ENCODE measurements at regions not wholly inside any gene's neighbourhood (a gene's known extent, or its start where the extent isn't known, plus 50 kb on each side); places are given as distances from the start of the nearest gene placed in this dataset.
"Not testable (repeated sequence)": the region's sequence is repeated elsewhere in the genome, so short reads cannot be mapped to it uniquely, and the experiment has no call there.

DNA sequence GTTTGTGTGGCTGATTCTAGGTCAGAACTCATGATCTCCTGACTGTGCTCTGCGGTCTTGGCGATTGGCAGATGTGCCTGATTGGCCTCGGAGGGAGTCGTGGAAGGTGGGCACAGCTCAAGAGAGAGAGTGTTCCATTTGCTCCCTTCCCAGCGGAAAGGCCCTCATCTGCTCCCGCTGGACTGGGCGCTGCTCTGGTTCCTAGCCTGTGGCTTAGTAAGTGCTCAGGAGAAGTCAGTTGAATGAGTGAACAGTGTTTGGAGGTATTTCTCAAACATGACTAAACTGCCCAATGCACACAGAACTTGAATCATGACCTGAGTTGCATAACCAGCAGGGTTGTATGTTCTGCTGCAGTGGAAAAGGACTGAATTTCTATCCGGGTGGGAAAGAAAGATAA, 120.2 kb upstream of the PITX1 start:
- Histone ChIP-seq H3K36me3 (no peaks in the 10 kb centered on the region), H3K9me3 (no peaks in the 10 kb centered on the region), H3K4me1 (no peaks in the 10 kb centered on the region), H3K27ac (no peak overlapping the region), H3K27me3 (no peaks in the 10 kb centered on the region), H3K4me3 (no peak overlapping the region)
- no peak for TF ChIP-seq POLR2A (IDR thresholded peaks at IDR 0.05)
- TF ChIP-seq, protein P1, sequence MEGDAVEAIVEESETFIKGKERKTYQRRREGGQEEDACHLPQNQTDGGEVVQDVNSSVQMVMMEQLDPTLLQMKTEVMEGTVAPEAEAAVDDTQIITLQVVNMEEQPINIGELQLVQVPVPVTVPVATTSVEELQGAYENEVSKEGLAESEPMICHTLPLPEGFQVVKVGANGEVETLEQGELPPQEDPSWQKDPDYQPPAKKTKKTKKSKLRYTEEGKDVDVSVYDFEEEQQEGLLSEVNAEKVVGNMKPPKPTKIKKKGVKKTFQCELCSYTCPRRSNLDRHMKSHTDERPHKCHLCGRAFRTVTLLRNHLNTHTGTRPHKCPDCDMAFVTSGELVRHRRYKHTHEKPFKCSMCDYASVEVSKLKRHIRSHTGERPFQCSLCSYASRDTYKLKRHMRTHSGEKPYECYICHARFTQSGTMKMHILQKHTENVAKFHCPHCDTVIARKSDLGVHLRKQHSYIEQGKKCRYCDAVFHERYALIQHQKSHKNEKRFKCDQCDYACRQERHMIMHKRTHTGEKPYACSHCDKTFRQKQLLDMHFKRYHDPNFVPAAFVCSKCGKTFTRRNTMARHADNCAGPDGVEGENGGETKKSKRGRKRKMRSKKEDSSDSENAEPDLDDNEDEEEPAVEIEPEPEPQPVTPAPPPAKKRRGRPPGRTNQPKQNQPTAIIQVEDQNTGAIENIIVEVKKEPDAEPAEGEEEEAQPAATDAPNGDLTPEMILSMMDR (IDR thresholded peaks at IDR 0.05), result no peak
- intact Hi-C loops (cut with DNase I), result no loop called here
- ATAC-seq, result peak in 2 of 4 donors; percentile 52 to 59
- WGBS (ENCODE audit: insufficient coverage, low coverage, low lambda C conversion rate, missing lambda C conversion rate), result 40% methylated on average over 1 of the region's 8 CpGs
- no peak for DNase-seq

DNA sequence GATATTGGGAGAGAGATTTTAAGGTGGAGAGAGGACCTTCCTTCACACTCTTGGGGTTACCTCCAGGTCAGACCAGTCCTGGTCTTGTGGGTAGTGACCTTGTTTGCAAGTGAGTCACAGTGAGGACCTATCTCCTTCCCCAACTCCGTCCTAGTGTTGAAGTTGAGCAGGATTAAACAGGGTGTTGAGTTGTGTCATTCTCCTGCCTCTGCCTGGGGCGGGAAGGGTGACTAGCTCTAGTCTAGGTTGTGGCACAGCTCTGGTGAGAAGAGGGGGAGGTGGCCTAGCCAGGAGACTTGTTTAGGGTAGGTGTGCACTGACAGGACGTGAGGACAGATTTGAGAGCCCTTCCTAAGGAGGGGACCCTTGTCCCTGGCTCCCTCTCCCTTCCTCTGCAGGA, 119.6 kb upstream of the PITX1 start:
- Histone ChIP-seq H3K9me3 (no peaks in the 10 kb centered on the region), H3K36me3 (no peaks in the 10 kb centered on the region), H3K27ac (no peak overlapping the region), H3K4me3 (no peak overlapping the region), H3K4me1 (no peaks in the 10 kb centered on the region), H3K27me3 (no peaks in the 10 kb centered on the region)
- 100% methylated on average over 1 of the region's 3 CpGs for WGBS (ENCODE audit: insufficient coverage, low coverage, low lambda C conversion rate, missing lambda C conversion rate)
- TF ChIP-seq, protein P1 (IDR thresholded peaks at IDR 0.05), result no peak
- no peak for TF ChIP-seq POLR2A (IDR thresholded peaks at IDR 0.05)
- ATAC-seq (no peak), DNase-seq (no peak)
- intact Hi-C loops (cut with DNase I), result no loop called here

GRCh38 chr5:135153259-135153658, 119.2 kb upstream of the PITX1 start:
- intact Hi-C loops (cut with DNase I), result no loop called here
- 80% methylated on average over 4 of the region's 4 CpGs for WGBS (ENCODE audit: insufficient coverage, low coverage, low lambda C conversion rate, missing lambda C conversion rate)
- no peaks in the 10 kb centered on the region for H3K4me1 ChIP-seq
- no peak for TF ChIP-seq POLR2A (IDR thresholded peaks at IDR 0.05)
- TF ChIP-seq, protein P1 (IDR thresholded peaks at IDR 0.05), result no peak
- H3K4me3 ChIP-seq, result no peak overlapping the region
- no peaks in the 10 kb centered on the region for H3K36me3 ChIP-seq
- DNase-seq (no peak), ATAC-seq (no peak)
- no peak overlapping the region for H3K27ac ChIP-seq
- no peaks in the 10 kb centered on the region for H3K9me3 ChIP-seq
- no peaks in the 10 kb centered on the region for H3K27me3 ChIP-seq

- H3K9me3 ChIP-seq; H3K27ac ChIP-seq; DNase-seq; H3K4me3 ChIP-seq; H3K36me3 ChIP-seq; H3K4me1 ChIP-seq; H3K27me3 ChIP-seq; intact Hi-C loops (cut with DNase I); ATAC-seq: not testable (repeated sequence)
- 65% methylated on average over 2 of the region's 3 CpGs for WGBS (ENCODE audit: insufficient coverage, low coverage, low lambda C conversion rate, missing lambda C conversion rate)
These were observed 117.6 kb upstream of the PITX1 start for GRCh38 chr5:135151660-135152059.

- Histone ChIP-seq H3K4me3 (no peak overlapping the region), H3K27ac (no peak overlapping the region), H3K36me3 (no peaks in the 10 kb centered on the region), H3K9me3 (no peaks in the 10 kb centered on the region), H3K4me1 (no peaks in the 10 kb centered on the region), H3K27me3 (no peaks in the 10 kb centered on the region)
- no peak for TF ChIP-seq POLR2A (IDR thresholded peaks at IDR 0.05)
- TF ChIP-seq, protein P1 (IDR thresholded peaks at IDR 0.05), result no peak
- DNase-seq (no peak), ATAC-seq (no peak)
- 64% methylated on average over 3 of the region's 5 CpGs for WGBS (ENCODE audit: insufficient coverage, low coverage, low lambda C conversion rate, missing lambda C conversion rate)
- intact Hi-C loops (cut with DNase I), result no loop called here
These were observed 117.2 kb upstream of the PITX1 start for GRCh38 chr5:135151256-135151655.

Measured in right lobe of liver (tissue), 6 donors.